OCI-M1 (cell line): ENCODE measurements at regions not wholly inside any gene's neighbourhood (a gene's known extent, or its start where the extent isn't known, plus 50 kb on each side); places are given as distances from the start of the nearest gene placed in this dataset.

Experiments used
- DNase-seq: peaks from one replicate; lab custom pipeline; 2025; lab: John Stamatoyannopoulos, UW

DNA sequence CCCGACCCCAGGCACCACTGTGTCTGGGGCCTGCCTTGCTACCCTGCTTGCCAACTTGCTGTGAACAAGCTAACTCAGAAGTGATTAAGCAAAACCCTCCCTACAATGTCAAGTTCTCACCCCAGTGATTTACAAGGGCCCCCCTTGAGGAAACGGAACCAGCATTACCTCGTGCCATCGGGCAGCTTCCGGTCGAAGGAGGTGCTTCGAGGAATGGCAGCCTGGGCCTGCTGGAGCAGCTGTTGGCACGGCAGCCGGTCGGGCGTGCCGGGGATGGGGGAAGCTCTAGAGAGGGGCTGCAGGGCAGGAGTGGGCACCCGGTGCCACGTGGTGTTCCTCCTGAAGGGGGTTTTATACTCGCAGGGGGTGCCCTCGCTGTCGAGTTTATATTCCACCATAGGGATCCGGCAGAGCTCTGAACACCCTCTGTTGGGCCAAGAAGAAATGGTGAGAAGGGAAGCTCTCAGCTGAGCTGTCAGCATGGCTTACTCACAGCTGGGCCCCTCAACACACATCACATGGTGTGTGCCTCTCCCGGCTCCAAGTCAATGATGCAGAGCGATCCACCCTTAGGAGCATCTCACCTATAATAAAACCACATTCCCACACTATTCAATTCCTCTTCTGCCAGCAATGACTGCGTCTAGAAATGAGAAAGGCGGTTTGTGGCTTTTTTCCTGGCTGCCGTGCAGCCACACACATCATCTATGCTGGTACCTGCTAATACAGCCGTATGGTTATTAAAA is 184.4 kb downstream of the SIPA1L2 start:
- DNase-seq, result no peak

GRCh38 chr1:232443372-232443771 is 186.6 kb downstream of the SIPA1L2 start:
- no peak for DNase-seq

DNA sequence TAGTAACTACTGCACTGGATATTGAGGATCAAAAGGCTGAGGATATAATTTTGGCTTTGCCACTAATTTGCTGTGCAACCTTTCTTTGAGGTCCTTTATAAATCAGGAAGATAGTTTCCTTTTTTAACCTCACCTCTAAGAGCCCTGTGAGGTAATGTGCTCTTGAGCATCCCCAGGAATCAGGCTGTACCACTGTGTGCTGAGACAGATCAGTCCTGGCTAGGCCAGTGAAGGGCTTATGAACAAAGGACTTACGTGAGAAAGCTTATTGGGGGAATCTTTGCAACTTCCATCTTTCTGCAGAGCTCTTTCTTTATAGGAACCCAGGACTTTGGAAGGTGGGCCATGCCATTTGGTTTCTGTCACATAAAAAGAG is 188.9 kb downstream of the SIPA1L2 start:
- DNase-seq, result no peak

DNA sequence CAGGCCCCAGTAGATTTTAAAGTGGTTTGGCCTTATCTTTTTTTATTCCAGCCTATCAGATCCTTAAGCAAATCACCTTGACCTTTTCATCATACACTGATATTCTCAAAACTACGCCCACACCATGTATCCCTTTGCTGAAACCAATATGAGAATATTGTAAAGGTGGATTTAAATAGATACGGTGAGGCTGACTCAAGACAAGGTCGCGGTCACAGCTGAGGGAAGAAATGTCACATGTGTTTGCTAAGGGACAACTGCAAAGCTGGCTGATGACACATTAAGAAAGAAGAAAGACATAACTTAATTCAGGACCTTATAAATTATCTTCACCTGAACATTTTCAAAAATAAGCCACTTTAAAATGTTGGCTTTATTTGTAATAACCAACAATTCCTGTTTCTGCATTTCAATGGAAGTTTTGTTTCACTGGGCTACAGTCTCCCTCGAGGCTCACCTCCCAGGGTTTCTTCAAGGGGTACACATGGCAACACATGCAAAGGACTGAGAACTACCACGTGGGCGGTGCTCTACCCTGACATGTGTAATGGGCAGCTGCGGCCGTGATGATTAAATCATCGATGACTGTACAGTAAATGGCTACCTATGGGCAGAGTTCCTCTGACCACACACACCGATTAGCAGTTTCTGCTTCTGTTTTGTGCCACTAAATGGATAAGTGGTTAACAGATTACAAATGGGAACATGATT is 189.5 kb downstream of the SIPA1L2 start:
- DNase-seq, result peak; percentile 13

GRCh38 chr1:232439011-232439410 is 190.9 kb downstream of the SIPA1L2 start:
- no peak for DNase-seq

DNA sequence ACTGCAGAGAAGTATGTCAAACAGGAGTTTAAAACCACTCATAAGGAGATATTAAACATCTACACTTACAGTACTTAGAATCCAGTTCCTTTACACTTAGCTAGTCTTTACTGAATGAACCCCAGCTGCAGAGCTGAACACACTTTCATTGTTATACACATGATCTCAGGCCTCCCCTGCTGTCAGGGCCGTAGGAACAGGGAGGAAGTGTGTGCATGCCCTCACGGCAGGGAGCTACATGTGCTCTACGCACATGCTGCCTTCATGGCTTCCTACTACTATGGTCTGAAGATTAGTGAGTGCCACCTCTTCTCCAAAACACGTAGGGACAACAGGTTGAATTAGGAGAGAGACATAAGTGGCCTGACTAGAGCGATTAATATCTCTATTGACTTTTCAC is 191.5 kb downstream of the SIPA1L2 start:
- no peak for DNase-seq

DNA sequence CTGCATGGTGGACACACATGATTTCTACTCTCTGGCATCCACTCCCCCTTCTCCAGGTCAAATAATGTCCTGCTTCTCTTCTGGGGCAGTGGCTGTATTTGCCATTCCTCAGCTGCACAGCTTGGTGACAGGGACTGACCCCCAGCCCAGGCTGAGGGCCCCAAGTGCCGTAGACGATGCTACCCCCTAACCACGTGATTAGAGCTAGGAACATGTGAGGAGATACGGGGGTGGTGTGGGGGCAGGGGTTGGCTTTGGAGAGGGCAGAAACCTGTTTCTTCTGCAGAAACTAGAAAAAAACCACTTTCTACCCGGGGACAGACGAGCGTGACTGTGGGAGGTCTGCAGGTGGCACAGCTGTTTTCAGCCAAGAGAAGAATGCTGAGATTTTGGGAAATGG is 192.4 kb downstream of the SIPA1L2 start:
- DNase-seq, result no peak

GRCh38 chr1:232435729-232436128 is 194.2 kb downstream of the SIPA1L2 start:
- no peak for DNase-seq

GRCh38 chr1:232432313-232432712 is 197.6 kb downstream of the SIPA1L2 start:
- DNase-seq, result no peak

DNA sequence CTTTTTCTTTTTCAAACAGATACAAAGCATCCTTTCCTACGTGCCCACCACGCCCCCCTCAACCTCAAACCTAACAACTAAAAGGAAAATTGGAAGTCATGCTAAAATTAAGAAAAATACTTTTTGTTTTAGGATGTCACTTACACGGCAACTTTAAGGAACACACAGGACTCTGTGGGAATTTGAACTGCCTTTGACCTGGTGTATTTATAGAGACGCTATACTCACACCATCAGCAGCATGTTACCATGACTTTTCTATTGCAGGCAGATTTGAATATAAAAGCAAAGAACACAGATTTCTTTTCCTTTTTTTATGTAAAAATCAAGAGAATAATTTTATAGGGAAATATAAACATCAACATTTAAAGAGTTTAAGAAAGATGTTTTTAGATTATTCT is 198.2 kb downstream of the SIPA1L2 start:
- no peak for DNase-seq

DNA sequence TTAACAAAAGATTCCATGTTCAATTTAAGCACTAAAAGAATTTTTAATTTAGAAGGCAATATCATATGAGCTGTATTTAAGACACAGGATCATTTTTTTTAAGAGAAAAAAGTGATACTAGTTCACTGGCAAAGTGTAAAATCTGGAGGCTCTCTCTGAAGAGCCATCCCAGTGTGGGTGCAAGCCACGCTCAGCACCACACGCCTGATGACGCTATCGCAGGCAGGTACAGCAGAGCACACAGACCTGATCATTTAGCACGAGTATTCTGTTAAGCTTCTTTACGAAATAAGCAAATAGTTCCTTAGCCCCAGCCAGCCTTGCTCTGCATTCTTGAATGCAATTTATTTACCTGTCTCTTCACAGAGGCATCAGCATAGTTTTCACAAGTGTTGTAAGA is 198.6 kb downstream of the SIPA1L2 start:
- no peak for DNase-seq

GRCh38 chr1:232430467-232430866 is 199.5 kb downstream of the SIPA1L2 start:
- DNase-seq, result no peak

GRCh38 chr1:232428786-232429530 is 201.0 kb downstream of the SIPA1L2 start:
- no peak for DNase-seq

- DNase-seq, result no peak
Measured at GRCh38 chr1:232428036-232428645, 201.8 kb downstream of the SIPA1L2 start.

GRCh38 chr1:232426801-232427200 is 203.1 kb downstream of the SIPA1L2 start:
- no peak for DNase-seq

DNA sequence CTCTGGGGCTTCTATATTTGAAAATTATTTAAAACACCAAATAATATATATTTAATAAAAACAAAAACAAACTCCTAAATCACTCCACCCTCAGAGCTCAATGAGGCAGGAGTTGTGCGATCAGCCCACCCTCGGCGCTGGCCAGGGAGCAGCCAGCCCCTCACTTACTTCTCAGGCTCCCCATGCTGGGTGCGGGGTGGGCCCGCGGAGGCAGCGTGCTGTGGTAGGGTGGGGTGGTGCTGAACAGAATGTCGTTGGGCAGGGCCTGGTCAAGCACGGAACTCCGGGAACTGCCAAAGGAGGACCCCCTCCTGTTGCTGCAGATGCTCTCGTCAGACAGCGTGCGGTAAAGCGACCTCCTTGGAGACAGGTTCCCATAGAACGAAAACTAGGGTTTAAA is 204.5 kb downstream of the SIPA1L2 start:
- no peak for DNase-seq

- no peak for DNase-seq
Measured at GRCh38 chr1:232423591-232423990, 206.3 kb downstream of the SIPA1L2 start.

DNA sequence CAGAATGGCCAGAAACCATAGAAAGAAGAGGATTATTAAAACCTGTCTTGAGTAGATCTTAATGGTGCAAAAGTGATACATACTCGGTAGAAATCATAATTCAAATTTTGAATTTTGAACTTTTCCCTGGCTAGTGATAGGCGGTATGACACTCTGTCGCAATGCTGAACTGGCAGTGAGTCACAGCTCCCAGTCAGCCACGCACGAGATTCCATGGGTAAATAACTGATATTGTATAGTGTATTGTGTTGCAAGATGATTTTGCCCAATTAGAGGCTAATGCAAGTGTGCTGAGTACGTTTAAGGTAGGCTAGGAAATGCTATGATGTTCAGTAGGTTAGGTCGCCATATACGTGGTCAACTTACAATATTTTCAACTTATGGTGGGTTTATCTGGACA is 207.0 kb downstream of the SIPA1L2 start:
- DNase-seq, result no peak

GRCh38 chr1:232422098-232422497 is 207.8 kb downstream of the SIPA1L2 start:
- no peak for DNase-seq

DNA sequence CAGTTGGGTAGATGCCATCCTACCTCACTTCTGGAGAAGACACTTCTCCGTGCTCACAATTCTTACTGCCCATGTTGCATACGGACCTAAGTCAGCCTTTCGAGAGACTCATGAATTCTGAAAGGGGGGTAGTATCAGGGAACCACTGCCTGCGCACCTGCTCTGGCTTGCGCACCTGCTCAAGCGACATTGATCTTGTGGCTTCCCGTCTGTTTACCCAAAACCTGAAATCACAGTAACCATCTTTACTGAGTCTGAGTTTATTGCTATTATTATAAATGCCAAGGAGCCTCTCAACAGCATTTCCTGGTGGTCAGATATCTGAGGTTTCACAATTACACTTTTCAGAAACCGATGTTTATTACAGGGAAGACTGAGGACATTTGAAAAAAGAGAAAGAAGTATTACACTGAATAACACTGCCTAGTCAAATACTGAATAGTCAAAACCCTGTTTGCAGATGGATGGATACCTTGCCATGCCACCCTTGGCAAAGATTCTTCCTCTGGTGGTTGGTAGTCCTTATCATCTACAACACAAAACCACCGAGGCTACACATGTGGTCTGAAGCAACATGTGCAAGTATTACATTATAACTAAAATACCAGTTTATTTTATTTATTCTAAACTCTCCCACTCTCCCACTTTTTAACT is 208.7 kb downstream of the SIPA1L2 start:
- DNase-seq, result no peak

DNA sequence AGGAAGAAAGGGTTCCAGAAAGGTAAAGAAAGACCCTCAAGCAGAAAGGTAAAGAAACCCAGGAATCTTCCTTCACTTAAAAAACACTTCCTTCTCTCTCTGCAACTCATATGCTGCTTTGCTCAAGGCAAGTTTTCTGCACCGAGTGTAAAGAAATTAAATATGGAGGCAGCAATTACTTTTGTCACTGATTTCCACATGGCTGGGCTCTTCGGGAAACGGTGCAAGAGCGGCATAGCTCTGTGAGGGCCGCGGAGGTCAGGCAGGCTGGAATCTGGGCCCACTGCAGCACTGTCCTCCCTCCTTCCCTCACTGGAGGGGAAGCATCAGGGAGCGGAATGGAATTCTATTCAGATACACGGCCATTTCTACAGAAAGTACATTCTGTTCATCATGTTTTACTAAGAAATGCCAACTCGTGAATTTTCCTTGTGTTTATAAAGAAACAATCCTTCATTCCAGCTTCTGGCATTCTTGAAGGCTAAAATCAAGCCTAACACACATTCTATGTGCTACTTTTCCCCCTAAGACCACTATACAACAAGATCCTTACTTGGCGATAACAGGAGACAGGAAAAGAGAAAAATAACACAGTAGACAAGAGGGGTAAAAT is 212.2 kb downstream of the SIPA1L2 start:
- DNase-seq, result no peak
